ENCODE measurements at regions not wholly inside any gene's neighbourhood (a gene's known extent, or its start where the extent isn't known, plus 50 kb on each side); places are given as distances from the start of the nearest gene placed in this dataset.

GRCh38 chr4:63049726-63050125 is 1359.5 kb downstream of the TECRL start:
- TF ChIP-seq CTCF (IDR thresholded peaks at IDR 0.05; ENCODE audit: low read depth, low read length), result no peak
- H3K4me3 ChIP-seq (ENCODE audit: low read depth, low read length), result no peak overlapping the region
- DNase-seq, result no peak
- H3K27ac ChIP-seq, result no peak overlapping the region
- no peaks in the 10 kb centered on the region for H3K9me3 ChIP-seq (ENCODE audit: severe bottlenecking)
- H3K27me3 ChIP-seq (ENCODE audit: insufficient read depth, low read depth, severe bottlenecking), result no peaks in the 10 kb centered on the region
- H3K36me3 ChIP-seq, result no peaks in the 10 kb centered on the region

GRCh38 chr4:63049278-63049677 is 1360.0 kb downstream of the TECRL start:
- no peak for TF ChIP-seq CTCF (IDR thresholded peaks at IDR 0.05; ENCODE audit: low read depth, low read length)
- Histone ChIP-seq H3K9me3 (ENCODE audit: severe bottlenecking) (no peaks in the 10 kb centered on the region), H3K36me3 (no peaks in the 10 kb centered on the region), H3K27me3 (ENCODE audit: insufficient read depth, low read depth, severe bottlenecking) (no peaks in the 10 kb centered on the region), H3K4me3 (ENCODE audit: low read depth, low read length) (no peak overlapping the region), H3K27ac (no peak overlapping the region)
- no peak for DNase-seq

- no peak for DNase-seq
- TF ChIP-seq CTCF (IDR thresholded peaks at IDR 0.05; ENCODE audit: low read depth, low read length), result no peak
- no peaks in the 10 kb centered on the region for H3K9me3 ChIP-seq (ENCODE audit: severe bottlenecking)
Measured at GRCh38 chr4:63036159-63036866, 1372.9 kb downstream of the TECRL start.

GRCh38 chr4:63029380-63029779 is 1379.9 kb downstream of the TECRL start:
- Histone ChIP-seq H3K36me3 (no peaks in the 10 kb centered on the region), H3K9me3 (ENCODE audit: severe bottlenecking) (no peaks in the 10 kb centered on the region), H3K4me3 (ENCODE audit: low read depth, low read length) (no peak overlapping the region), H3K27ac (no peak overlapping the region), H3K27me3 (ENCODE audit: insufficient read depth, low read depth, severe bottlenecking) (no peaks in the 10 kb centered on the region)
- no peak for DNase-seq
- no peak for TF ChIP-seq CTCF (IDR thresholded peaks at IDR 0.05; ENCODE audit: low read depth, low read length)

More at GRCh38 chr4:63036159-63036866, 1372.9 kb downstream of the TECRL start:
- no peaks in the 10 kb centered on the region for H3K36me3 ChIP-seq
- no peak overlapping the region for H3K4me3 ChIP-seq (ENCODE audit: low read depth, low read length)
- H3K27ac ChIP-seq, result no peak overlapping the region
- H3K27me3 ChIP-seq (ENCODE audit: insufficient read depth, low read depth, severe bottlenecking), result no peaks in the 10 kb centered on the region

- Histone ChIP-seq H3K9me3 (ENCODE audit: severe bottlenecking) (no peaks in the 10 kb centered on the region), H3K4me3 (ENCODE audit: low read depth, low read length) (no peak overlapping the region), H3K27ac (no peak overlapping the region), H3K36me3 (no peaks in the 10 kb centered on the region), H3K27me3 (ENCODE audit: insufficient read depth, low read depth, severe bottlenecking) (no peaks in the 10 kb centered on the region)
- TF ChIP-seq CTCF (IDR thresholded peaks at IDR 0.05; ENCODE audit: low read depth, low read length), result no peak
- DNase-seq, result no peak
Measured at GRCh38 chr4:63020661-63021060, 1388.6 kb downstream of the TECRL start.

GRCh38 chr4:63017300-63017699 is 1392.0 kb downstream of the TECRL start:
- no peaks in the 10 kb centered on the region for H3K27me3 ChIP-seq (ENCODE audit: insufficient read depth, low read depth, severe bottlenecking)
- TF ChIP-seq CTCF (IDR thresholded peaks at IDR 0.05; ENCODE audit: low read depth, low read length), result no peak
- DNase-seq, result no peak
- no peaks in the 10 kb centered on the region for H3K36me3 ChIP-seq
- H3K27ac ChIP-seq, result no peak overlapping the region
- no peaks in the 10 kb centered on the region for H3K9me3 ChIP-seq (ENCODE audit: severe bottlenecking)
- H3K4me3 ChIP-seq (ENCODE audit: low read depth, low read length), result no peak overlapping the region
